Activated T-cell treated with anti-CD3 and anti-CD28 coated beads for 4 hours (primary cell): ENCODE measurements at regions not wholly inside any gene's neighbourhood (a gene's known extent, or its start where the extent isn't known, plus 50 kb on each side); places are given as distances from the start of the nearest gene placed in this dataset.
"Not testable (repeated sequence)": the region's sequence is repeated elsewhere in the genome, so short reads cannot be mapped to it uniquely, and the experiment has no call there.

ENCODE experiments used
- DNase-seq: peaks from one replicate; pipeline ENCODE4 v3.0.0-alpha.2; 2020

DNA sequence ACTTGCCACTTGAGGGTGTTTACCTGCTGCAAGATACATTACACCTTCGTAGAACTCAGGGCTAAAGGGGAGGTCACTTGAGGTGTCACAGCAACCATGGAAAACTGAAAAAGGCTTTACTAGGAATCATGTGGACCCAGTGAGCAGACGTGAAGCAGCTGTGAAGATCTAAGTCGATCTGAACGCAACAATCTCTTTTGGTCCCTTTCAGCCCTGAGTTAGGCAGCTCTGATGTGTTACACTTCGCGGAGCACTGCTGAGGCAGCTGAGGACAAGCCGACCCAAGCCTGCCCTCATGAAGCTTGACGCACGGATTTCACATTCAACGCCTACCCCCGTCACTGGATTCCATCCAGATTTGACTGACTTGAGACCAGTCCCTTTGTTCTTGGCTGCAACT, 75.8 kb upstream of the NPAS2 start:
- no peak for DNase-seq

DNA sequence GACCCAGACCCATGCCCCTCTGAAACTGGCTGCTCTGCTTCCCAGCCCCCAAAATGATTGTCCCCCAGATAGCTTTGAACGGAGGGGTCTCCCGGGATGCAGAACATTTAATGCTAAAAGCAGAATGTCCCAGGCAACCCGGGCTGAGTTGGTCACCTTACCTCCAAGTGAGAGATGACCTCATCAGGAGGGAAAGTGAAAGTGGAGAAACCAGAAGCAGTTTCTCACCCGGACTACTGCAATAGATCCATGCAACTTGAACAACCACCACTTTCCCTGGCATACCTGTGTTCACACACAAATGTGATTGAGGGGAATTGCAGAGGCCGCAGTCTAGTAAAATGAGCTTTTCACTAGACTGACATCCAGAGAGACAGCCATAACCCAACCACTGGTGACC, 75.3 kb upstream of the NPAS2 start:
- no peak for DNase-seq

DNA sequence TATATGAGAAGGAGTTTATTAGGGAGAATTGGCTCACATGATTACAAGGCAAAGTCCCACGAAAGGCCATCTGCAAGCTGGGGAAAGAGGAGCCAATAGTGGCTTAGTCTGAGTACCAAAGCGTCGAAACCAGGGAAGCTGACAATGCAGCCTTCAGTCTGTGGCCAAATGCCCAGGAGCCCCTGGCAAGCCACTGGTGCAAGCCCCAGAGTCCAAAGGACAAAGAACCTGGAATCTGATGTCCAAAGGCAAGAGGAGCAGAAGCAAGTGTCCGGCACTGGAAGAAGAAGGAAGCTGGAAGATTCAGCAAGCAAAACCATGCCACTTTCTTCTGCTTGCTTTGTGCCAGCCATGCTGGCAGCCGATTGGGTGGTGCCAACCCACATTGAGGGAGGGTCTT, 74.3 kb upstream of the NPAS2 start:
- DNase-seq, result no peak

DNA sequence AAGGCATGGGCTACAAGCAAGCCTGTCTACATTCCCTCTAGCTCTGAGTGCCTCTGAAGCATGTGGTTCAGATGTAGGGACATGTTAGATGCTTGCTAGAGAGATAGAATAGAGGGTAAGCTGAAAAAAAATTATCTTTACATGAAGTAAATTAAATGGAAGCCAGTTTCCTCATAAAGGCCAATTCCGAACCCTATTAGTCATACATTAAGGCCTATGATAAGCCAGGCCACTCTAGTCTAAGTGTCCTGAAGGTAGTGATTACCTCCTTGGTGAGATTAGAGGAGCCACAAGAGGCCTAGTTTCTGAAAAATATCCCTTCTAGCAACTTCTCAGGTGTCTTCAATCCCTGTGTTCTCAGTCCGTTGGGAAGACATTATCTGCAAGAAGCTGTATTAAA, 72.4 kb upstream of the NPAS2 start:
- no peak for DNase-seq

DNA sequence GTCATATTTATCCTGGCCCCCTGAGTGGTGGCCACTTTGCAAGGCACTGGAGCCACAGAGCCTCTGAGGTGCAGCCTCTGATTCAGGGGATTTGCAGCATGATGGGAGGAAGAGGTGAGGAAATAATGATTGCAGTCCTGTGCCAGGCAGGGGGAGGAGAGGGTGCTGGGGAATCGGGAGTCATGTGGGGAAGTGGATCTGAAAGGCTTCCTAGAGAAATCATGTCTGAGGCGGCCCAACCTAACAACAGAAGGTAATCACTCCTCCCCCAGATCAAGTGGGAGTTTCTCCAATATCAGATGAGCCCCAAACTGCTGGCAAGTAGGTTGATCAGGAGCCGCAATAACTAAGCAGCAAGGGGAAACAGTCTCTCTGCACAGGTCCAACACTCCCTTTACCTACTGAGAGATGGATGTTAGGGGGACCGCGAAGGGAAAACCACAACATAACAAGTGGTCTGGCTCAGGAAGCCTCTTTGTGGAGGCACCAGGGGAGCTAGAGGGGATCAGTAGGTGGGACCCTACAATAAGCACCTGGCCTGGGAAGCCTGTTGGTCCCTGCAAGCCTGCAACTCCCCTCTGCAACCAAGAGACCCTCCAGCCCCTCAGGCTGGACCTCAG, 71.8 kb upstream of the NPAS2 start:
- DNase-seq, result no peak

DNA sequence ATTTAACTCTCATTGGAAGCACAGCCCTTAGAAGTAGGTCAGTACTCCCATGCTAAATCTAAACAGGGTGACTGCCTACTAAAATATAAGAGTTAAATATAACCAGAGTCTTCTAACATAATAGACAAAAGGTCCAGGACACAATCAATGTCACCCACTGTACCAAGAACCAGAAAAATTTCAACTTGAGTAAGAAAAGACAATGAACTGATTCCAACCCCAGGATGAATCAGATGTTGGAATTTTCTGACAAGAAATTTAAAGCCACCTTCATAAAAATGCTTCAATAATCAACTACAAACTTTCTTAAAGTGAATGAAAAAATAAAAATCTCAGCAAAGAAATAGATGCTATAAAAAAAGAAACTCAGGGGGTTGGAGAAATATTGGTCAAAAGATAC, 71.3 kb upstream of the NPAS2 start:
- DNase-seq, result no peak

DNA sequence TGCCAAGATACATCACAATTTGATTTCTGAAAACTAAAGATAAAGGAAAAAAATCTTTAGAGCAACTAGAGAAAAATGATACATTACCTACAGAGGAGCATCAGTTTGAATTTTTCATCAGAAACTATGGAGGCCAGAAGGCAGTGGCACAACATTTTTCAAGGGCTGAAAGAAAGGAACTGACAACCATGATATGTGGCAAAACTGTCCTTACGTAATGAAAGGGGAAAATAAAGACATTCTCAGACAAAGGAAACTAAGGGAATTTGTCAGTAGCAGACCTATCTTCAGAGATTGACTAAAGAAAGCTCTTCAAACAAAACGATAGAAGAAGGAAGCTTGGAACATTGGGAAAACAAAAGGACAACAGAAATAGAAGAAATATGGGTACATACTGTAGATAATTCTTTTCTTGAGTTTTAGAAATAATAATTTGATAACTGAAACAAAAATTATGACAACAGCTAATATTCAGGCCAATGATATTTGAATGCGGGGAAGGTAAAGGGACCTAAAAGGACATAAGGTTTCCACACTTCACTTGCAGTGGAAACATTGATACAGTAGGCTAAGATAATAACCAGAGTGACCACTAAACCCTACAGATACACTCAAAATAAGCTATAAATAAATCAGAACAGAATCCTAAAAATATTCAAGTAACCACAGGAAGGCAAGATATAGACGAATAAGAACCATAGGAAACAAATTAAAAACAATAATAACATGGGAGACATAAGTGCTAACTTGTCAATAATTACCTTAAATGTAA, 70.0 kb upstream of the NPAS2 start:
- no peak for DNase-seq

DNA sequence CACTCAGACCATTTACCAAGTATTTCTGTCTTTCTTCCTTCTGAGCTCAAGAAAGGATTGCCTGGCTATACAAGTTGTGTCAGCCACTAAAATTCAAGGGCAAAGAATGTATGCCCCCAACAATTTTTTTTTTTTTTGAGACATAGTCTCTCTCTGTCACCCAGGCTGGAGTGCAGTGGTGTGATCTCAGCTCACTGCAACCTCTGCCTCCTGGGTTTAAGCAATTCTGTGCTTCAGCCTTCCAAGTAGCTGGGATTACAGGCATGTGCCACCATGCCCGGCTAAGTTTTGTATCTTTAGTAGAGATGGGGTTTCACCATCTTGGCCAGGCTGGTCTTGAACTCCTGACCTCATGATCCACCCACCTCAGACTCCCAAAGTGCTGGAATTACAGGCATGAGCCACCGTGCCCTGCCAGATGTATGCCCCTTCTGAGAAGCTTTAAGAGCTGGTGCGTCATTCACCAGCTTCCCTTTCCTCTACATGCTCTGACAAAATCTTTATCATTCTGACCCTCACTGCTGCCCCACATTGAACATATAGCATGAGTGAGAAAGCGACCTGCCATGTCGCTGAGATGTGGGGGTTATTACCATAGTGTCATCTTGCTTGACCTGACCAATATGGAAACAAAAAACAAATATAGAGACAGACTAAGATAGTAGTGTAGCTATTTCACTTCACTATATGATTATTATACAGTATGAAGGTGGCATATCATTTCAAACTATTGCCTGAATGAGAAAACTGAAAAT, 67.9 kb upstream of the NPAS2 start:
- DNase-seq, result not testable (repeated sequence)

DNA sequence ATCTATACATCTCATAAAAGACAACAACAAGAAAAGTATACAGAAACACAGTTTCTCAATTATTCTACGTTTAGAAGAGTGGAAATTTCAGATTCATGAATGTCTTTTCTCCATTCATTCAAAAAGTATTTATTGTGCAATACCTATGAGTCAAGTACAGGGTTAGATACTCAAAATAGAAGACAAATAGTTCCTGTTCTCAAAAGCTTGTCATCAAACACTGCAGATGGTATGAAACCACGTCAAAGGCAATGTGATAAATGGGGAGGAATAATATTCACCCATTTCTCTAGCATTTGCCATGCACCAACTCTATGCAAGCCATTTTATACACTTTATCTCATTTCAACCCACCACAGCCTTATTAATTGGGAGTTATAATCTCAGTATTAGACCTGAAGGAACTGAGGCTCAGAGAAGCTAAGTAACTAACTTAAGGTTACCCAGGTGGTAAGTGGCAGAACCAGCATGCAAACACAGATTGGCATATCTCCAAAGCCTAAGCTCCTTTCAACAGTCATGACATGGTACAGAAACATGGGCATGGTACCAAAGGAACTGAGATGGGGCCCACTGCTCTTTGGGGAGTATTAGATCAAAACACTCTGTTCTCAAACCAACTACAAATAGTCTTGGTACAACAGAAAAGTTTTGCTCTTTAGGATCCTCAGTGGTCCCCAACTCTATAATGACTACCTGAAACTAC, 67.2 kb upstream of the NPAS2 start:
- no peak for DNase-seq

DNA sequence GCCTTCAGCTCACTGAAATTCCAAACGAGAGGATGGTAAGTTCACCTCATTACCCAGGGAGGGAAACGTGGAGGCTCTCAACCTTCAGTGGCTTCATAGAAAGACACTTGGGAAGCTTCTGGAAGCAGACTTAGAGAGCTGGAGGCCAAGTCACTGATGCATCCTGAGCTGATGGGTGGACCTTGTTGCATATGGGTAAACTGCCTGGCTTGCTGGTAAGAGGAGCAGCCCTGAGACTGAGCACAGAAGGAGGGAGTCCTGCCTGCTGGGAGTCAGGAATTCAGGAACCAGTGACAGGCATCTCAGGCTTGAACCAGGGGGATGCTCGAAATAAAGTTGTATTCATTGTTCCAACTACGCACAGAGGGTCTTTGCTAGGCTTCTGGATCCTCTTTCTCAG, 66.5 kb upstream of the NPAS2 start:
- DNase-seq, result no peak

DNA sequence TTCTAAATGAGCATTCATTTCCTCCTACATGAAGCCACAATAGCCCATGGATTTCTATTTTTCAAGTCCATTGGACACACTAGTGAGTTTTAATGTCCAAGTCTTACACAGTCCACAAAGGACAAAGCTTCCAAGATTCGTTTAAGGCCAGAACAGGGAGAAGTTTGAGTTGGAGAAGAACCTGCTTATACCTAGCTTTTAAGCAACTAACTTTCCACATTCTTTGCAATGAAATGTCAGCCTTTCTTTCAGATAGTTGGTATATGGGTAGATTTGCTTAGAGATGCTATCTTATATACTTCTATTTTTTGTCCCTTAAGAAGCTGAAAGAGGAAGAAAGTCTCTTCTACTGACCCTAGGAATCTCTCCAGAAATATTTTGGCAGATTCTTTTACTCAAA, 66.1 kb upstream of the NPAS2 start:
- DNase-seq, result no peak

DNA sequence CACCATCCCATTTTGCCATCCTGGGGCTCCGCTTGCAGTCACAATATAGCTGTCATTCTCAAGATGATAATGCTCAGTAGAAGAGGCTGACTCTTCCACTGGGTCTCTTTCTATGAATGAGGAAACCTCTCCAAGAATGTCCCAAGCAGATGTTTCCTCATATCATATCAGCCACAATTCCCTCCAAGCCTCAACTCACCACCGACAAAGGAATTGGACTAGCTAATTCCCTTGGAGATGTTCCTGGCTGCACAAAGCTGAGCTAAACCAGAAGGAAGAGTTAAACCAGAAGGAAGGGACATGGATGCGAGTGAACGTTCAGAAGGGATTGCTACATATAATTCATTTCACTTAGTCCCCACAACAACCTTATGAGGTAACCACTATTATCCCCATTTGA, 65.0 kb upstream of the NPAS2 start:
- DNase-seq, result no peak

DNA sequence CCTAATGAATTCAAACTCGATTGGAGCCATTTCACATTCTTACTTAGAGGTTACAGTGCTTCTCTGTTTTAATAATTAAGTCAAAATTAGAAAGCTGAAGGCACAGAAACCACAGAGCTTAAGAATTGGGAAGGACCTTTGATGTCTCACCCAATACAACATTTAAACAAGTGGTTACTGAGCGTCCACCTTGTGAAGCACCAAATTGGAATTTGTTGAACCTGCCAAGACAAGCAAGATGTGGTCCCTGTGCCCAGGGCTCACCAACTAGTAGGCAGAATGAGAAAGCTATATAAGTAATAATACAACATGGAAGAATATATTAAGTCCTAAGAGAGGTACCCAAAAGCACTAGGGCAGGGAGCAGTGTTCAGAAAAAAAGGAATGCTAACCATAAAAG, 64.5 kb upstream of the NPAS2 start:
- DNase-seq, result no peak

DNA sequence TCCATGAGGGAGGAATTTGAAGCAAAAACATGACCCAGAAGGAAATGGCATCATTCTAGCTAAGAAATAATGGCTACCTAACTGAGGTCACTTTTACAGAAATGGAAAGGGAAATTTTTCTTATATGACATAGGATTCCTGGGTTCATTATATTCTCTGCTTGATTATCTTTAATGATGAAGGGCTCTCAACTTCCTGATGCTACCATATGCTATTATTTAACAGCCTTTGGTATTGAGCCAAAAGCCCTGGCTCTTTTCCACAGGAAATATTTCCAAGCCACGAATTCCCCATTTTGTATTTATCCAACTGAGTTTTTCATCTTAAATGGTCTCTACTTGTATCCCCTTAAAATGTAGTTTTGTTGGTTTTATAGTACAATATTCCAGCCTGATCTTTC, 63.2 kb upstream of the NPAS2 start:
- no peak for DNase-seq

DNA sequence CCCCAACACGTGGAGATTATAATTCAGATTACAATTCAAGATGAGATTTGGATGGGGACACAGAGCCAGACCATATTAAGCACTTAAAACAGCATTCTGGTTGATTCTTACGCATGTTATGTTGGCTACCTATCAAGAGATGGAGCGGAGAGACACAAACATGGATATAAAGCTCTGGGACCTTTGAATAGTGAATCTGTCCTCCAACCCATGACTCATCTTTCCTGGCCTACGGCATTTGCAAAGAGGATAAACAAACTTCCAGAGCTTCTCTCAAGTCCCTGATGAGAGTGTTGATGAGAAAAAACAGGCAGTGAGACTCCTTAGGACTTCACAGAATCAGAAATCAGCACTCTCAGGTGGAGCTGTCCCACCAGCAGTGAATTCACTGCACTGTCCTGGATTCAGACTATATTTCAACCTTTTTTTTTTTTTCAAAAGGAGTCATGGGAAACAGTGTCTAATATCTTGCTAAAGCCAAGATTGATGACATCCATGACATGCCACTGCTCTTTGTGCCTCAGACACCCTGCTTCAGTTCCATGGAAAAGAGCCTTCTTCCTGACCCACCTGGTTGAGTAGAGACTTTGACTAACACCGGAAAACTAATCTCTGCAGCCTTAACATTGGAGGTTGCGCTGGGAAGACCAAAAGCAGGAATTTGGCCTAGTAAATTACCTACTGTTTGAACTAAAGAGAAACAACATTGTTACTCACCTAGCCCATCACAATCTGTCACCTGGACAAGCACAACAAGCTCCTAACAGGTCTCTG, 62.1 kb upstream of the NPAS2 start:
- no peak for DNase-seq

DNA sequence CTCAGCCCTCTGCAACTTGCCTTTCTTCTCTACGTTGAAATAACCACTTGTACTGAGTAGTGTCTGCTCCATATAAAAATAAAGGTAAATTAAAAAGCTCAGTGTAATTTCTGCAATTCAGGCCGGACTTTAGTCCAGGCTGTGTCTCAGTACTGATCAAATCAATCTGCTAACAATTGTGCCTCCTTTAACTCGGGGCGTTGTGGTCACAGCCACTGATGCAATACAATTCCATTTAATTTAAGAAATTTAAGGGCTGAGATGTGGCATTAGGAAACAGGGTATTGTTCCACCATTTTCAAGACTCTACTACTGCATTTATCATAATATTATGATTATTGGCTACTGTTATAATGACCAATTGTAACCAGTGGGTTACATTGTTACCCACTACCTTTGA, 60.0 kb upstream of the NPAS2 start:
- no peak for DNase-seq

DNA sequence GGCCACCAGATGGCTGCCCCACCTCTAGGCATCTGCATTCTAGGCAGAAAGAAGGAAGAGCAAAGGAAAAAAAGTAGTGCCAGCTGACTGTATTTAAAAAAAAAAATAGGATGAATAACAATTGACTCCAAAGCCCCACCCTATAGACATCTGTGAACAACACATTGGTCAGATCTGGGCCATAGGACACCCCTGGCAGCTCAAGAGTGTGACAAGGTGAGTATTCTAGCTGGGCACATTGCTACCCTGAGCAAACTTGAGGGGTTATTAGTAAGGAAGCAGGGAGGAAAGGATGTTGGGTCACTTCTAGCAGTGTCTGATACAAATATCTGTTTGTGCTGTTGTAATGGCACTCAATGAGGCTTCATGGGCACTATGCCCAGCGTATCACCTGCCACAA, 58.6 kb upstream of the NPAS2 start:
- no peak for DNase-seq

DNA sequence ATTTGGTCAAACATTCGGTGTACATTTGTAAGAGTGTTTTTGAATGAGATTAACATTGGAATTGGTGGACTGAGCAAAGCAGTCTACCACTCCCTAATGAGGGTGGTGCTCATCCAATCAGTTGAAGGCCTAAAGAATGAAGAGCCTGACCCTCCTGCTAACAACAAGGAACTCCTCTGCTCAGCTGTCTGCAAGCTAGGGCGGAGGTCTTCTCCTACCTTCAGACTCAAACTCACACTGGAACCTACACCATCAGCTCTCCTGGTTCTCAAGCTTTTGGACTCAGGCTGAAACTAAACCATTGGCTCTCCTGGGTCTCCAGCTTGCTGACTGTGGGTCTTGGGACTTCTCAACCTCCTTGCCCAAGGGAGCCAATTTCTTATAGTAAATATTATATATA, 55.5 kb upstream of the NPAS2 start:
- DNase-seq, result no peak

DNA sequence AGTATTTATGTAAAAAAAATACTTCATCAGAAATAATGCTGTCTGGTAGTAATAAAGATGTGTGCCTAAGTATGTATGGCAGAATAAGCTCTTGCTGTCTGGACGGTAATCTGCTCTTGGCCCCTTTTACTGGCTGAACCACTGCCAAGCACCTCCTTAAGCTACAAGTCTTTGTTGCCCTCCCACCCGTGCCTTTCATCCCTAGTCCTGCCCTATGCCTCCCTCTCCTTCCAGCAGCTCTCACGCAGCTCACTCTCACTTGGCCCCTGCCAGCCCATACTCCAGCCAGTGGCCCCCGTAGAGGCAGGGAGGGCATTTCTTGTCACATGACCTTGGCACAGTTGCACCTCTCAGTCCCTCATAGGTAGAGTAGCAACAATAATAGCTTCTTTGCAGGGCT, 54.5 kb upstream of the NPAS2 start:
- DNase-seq, result no peak

DNA sequence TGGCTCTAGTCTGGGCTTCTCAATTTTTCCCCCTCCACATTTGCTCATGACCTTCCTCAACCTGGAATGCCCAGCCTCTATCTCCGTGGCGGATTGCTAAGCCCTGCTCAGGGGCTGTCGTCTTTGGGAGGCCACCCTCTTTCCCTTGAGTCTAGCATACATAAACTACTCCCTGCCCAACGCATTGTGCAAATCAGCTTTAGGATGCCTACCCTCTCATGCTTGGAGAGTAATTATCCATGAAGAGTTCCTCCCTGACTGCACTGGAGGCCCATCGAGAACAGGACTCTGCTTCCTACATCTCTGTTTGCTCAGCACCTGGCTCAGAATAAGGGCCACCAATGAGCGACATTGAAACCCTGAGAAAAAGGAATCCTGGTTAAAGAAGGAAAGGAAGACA, 53.7 kb upstream of the NPAS2 start:
- no peak for DNase-seq

DNA sequence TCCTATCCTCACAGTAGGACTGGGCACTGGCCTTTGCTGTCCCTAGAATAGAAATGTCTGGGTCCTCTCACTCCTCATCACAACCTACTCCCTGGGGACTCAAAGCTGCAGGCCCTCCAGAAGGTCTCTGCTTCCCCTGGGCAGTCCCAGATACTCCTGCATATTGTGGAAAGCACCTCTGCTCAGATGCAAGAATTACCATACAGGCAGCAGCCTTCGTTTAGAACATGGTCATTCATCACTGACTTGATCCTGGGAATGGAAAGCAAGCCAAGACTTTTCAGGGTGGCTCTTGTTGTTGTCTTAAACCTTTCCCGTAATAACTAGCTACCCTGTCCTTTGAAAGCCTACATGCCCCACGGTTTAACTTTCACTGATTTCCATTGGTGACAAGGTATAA, 53.1 kb upstream of the NPAS2 start:
- DNase-seq, result no peak

DNA sequence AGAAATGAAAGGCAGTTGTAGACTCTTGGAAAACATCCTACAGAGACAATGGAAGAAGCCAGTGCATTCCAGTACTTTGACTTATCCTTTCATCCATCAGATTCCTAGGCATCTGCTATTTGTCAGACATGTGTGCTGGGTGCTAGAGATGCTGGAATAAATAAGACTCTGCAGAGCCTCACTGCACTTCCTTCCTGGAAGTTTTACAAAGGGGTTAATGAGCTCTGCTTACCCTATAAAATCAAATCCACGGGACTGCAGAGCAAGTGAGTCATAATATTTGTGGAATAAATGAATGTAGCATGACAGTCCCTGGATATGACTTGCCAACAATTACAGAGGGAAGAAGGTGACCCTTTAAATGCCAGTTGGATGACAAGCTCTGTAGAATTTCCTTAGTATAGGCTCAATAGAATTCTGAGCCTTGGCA, 52.7 kb upstream of the NPAS2 start:
- DNase-seq, result no peak
